Ecto neural progenitor cell (in vitro differentiated cells): ENCODE measurements at regions not wholly inside any gene's neighbourhood (a gene's known extent, or its start where the extent isn't known, plus 50 kb on each side); places are given as distances from the start of the nearest gene placed in this dataset.

Experiments used
- DNase-seq: peaks from one replicate; pipeline ENCODE4 v3.0.0-alpha.2; 2018; ENCODE audit warnings: low spot score

- DNase-seq, result no peak
These were observed 67.9 kb upstream of the TARS1 start for GRCh38 chr5:33372721-33373472.

DNA sequence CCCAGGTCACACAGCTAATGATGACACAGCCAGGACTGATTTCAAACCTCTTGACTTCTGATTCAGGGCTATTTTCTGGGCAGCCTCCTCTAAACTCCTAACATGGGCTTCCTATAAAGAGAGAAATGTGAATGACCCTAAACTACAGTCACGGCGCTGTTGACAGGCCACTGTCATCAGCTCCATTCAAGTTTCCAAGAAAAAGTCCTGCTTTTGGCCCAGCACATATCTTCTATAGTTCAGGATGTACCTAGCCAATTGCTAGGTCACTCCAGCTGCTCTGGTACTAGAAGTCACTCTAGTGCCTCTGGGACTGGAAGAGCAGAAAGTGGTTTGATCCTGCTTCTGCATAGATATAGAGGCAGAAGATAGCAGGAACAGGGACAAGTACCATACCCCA lies 64.9 kb upstream of the TARS1 start:
- no peak for DNase-seq

- peak; percentile 47 for DNase-seq
These were observed 61.0 kb upstream of the TARS1 start for GRCh38 chr5:33379757-33380156.

GRCh38 chr5:33381243-33381642 lies 59.5 kb upstream of the TARS1 start:
- DNase-seq, result no peak
